ENCODE measurements at regions not wholly inside any gene's neighbourhood (a gene's known extent, or its start where the extent isn't known, plus 50 kb on each side); places are given as distances from the start of the nearest gene placed in this dataset.

GRCh38 chr5:86075139-86075538 lies 542.6 kb upstream of the COX7C start:
- H3K23me2 ChIP-seq (ENCODE audit: insufficient read length, low read depth, low read length, poor library complexity, severe bottlenecking): no peaks in the 10 kb centered on the region

More at GRCh38 chr5:86075139-86075538, 542.6 kb upstream of the COX7C start:
- no peaks in the 10 kb centered on the region for H4K20me1 ChIP-seq (ENCODE audit: control insufficient read depth, insufficient read depth, insufficient read length)
- no peaks in the 10 kb centered on the region for H3K79me2 ChIP-seq (ENCODE audit: insufficient read depth, low read length)
- no peak overlapping the region for H4K8ac ChIP-seq (replicated peaks; ENCODE audit: insufficient read length, low read depth, low read length)
- no peak overlapping the region for H2BK15ac ChIP-seq (ENCODE audit: low read depth, low read length)
- H3K27me3 ChIP-seq (ENCODE audit: insufficient read depth, low read length): no peaks in the 10 kb centered on the region
- H3K27ac Mint-ChIP-seq: no peak overlapping the region
- H4K91ac ChIP-seq (ENCODE audit: insufficient read length, low read depth, low read length): no peak overlapping the region
- H3K4me1 ChIP-seq (ENCODE audit: insufficient read depth, low read length): no peaks in the 10 kb centered on the region
- no peaks in the 10 kb centered on the region for H3K36me3 Mint-ChIP-seq (ENCODE audit: insufficient read depth in 1 of 3, low read depth in 3 of 3)
- H3T11ph ChIP-seq (ENCODE audit: low read length): no peak overlapping the region
- no peak overlapping the region for H2BK12ac ChIP-seq (ENCODE audit: insufficient read length, low read depth, low read length)
- no peak overlapping the region for H2AFZ ChIP-seq (ENCODE audit: low read length)
- H3K4ac ChIP-seq (ENCODE audit: low read depth, low read length): no peak overlapping the region
- H3K27me3 Mint-ChIP-seq (ENCODE audit: low read depth): no peaks in the 10 kb centered on the region
- no peaks in the 10 kb centered on the region for H3K79me1 ChIP-seq (ENCODE audit: insufficient read depth, low read depth, low read length, poor library complexity, severe bottlenecking)
- H3K23ac ChIP-seq (ENCODE audit: insufficient read length, low read depth, low read length): no peak overlapping the region
- H3K56ac ChIP-seq (ENCODE audit: insufficient read length, low read depth, low read length): no peak overlapping the region
- H4K5ac ChIP-seq (ENCODE audit: insufficient read length, low read depth, low read length): no peak overlapping the region
- H3K9me3 Mint-ChIP-seq: no peaks in the 10 kb centered on the region; a peak in 2 of 5 replicates
- H3K4me1 Mint-ChIP-seq: no peaks in the 10 kb centered on the region
- H3K27ac ChIP-seq (ENCODE audit: insufficient read length, low read depth, low read length): no peak overlapping the region
- no peak overlapping the region for H2AK5ac ChIP-seq (ENCODE audit: insufficient read length, low read length)
- H2BK20ac ChIP-seq (ENCODE audit: low read depth, low read length, poor library complexity, severe bottlenecking): no peak overlapping the region
- no peaks in the 10 kb centered on the region for H3K9me3 ChIP-seq (ENCODE audit: control insufficient read depth, low read depth, low read length)
- no peak overlapping the region for H3K18ac ChIP-seq (ENCODE audit: insufficient read length, low read depth, low read length)
- H3K14ac ChIP-seq (ENCODE audit: insufficient read depth, low read length): no peak overlapping the region
- H3K4me3 Mint-ChIP-seq: no peak overlapping the region
- no peak overlapping the region for H3K9ac ChIP-seq (ENCODE audit: extremely low read depth, insufficient read length, low read length)
- no peak for TF ChIP-seq CTCF (conservative IDR thresholded peaks at IDR 0.05)
- H2BK5ac ChIP-seq (ENCODE audit: insufficient read length, low read length): no peak overlapping the region
- no peak overlapping the region for H3K4me2 ChIP-seq (ENCODE audit: insufficient read depth, insufficient read length, low read length)
- no CpG with 5 or more reads among the region's 6 CpGs for WGBS (ENCODE audit: extremely low coverage, insufficient read length, low lambda C conversion rate)
- no peak overlapping the region for H2BK120ac ChIP-seq (ENCODE audit: low read depth, low read length, poor library complexity, severe bottlenecking)
- DNase-seq: no peak

Data from H9 (cell line).